CD4-positive, alpha-beta T cell (primary cell): ENCODE measurements at regions not wholly inside any gene's neighbourhood (a gene's known extent, or its start where the extent isn't known, plus 50 kb on each side); places are given as distances from the start of the nearest gene placed in this dataset.

Source experiments
- ATAC-seq: fragments of 200-7000 bp; cut with Tn5 transposase; one replicate; pipeline ENCODE4 v1.10.0; 2022; ENCODE audit warnings: mild to moderate bottlenecking; ENCODE audit not compliant: poor library complexity
- CTCF ChIA-PET: fragments of 350-600 bp; sonication (Branson Sonifier 250); formaldehyde crosslinking; loops from one replicate; lab custom pipeline; 2021; ENCODE audit warnings: antibody characterized with exemption, inconsistent platforms; lab: Charles Lee
- POLR2A ChIA-PET: fragments of 350-600 bp; sonication (Branson Sonifier 250); formaldehyde crosslinking; loops from one replicate; lab custom pipeline; 2021; ENCODE audit warnings: antibody characterized with exemption, inconsistent platforms; lab: Charles Lee
- DNase-seq, 14 experiments: peaks; one replicate each; pipeline ENCODE4 v3.0.0-alpha.2; 2013 to 2020; ENCODE audit warnings: mixed read lengths in 2 of 14
- H3K27ac ChIP-seq, 2 donors: one replicate each; pipeline versions ENCODE4 v1.5.1 to v1.7.0; 2013; ENCODE audit warnings: low read length in 2 of 2, low read depth in 1 of 2, mild to moderate bottlenecking in 1 of 2
- H3K27me3 ChIP-seq, 2 experiments: 1 replicate in 1 of 2; 2 replicates in 1 of 2; pipeline versions ENCODE4 v1.6.1 to v1.7.0; 2013; ENCODE audit warnings: low read length in 2 of 2, control low read depth in 1 of 2, mild to moderate bottlenecking in 1 of 2, moderate library complexity in 1 of 2; ENCODE audit not compliant: insufficient read depth in 2 of 2, control insufficient read depth in 1 of 2
- H3K36me3 ChIP-seq: one replicate; pipeline ENCODE4 v1.6.1; 2013; ENCODE audit warnings: low read length, control low read depth; ENCODE audit not compliant: insufficient read depth
- H3K4me1 ChIP-seq: one replicate; pipeline ENCODE4 v1.6.1; 2013; ENCODE audit warnings: low read length, control low read depth; ENCODE audit not compliant: insufficient read depth
- H3K4me3 ChIP-seq: one replicate; pipeline ENCODE4 v1.5.1; 2013; ENCODE audit warnings: mild to moderate bottlenecking, low read length, moderate library complexity
- H3K9me3 ChIP-seq, 2 experiments: 1 replicate in 1 of 2; 2 replicates in 1 of 2; pipeline versions ENCODE4 v1.6.1 to v1.7.0; 2013; ENCODE audit warnings: low read length in 2 of 2, mild to moderate bottlenecking in 2 of 2, control low read depth in 1 of 2, moderate library complexity in 1 of 2; ENCODE audit not compliant: control insufficient read depth in 1 of 2, insufficient read depth in 1 of 2
- H3K27ac Mint-ChIP-seq: one replicate; pipeline ENCODE4 v1.8.0; 2020; ENCODE audit warnings: mixed read lengths
- H3K27me3 Mint-ChIP-seq: one replicate; pipeline ENCODE4 v1.8.0; 2021; ENCODE audit warnings: mixed read lengths
- H3K36me3 Mint-ChIP-seq: one replicate; pipeline ENCODE4 v1.8.0; 2021; ENCODE audit warnings: low read depth, mixed read lengths
- H3K4me1 Mint-ChIP-seq: one replicate; pipeline ENCODE4 v1.8.0; 2021; ENCODE audit warnings: low read depth, mixed read lengths
- H3K4me3 Mint-ChIP-seq: one replicate; pipeline ENCODE4 v1.8.0; 2020; ENCODE audit warnings: mild to moderate bottlenecking, mixed read lengths
- H3K9me3 Mint-ChIP-seq: one replicate; pipeline ENCODE4 v1.8.0; 2020; ENCODE audit warnings: mixed read lengths
- intact Hi-C, 2 experiments: fragments of 100-400 bp; cut with DNase I in 1 of 2; cut with micrococcal nuclease in 1 of 2; formaldehyde crosslinking; loops; one replicate each; pipeline versions ENCODE4 v1.15.1 to v1.9.0; 2023 to 2025; cut with DNase I, micrococcal nuclease
- TF ChIP-seq, protein P1 (sequence below): fragments of 200-600 bp; IDR thresholded peaks from one replicate; pipeline ENCODE4 v1.8.0; 2022; ENCODE audit warnings: antibody characterized with exemption, mild to moderate bottlenecking

DNA sequence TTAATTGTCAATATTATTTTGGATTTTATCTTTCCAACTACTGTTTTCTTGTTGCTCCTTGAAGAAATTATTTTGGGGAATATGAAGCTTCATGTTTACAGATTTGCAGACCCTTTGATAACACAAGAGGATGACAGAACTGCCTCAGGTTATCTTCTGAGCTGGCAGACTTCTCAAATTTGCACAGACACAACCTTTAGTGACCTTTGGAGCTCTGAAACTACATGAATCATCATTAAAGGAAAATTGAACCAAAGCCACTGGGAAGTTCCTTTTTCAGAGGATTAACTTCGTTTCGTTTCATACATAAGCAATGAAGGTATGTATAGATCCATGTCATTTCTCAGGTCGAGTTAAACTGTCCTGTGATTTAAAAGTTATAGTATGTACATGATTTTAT lies 85.9 kb downstream of the FBXO5 start:
- H3K27me3 Mint-ChIP-seq: peaks cover 44% of the 10 kb centered on the region

DNA sequence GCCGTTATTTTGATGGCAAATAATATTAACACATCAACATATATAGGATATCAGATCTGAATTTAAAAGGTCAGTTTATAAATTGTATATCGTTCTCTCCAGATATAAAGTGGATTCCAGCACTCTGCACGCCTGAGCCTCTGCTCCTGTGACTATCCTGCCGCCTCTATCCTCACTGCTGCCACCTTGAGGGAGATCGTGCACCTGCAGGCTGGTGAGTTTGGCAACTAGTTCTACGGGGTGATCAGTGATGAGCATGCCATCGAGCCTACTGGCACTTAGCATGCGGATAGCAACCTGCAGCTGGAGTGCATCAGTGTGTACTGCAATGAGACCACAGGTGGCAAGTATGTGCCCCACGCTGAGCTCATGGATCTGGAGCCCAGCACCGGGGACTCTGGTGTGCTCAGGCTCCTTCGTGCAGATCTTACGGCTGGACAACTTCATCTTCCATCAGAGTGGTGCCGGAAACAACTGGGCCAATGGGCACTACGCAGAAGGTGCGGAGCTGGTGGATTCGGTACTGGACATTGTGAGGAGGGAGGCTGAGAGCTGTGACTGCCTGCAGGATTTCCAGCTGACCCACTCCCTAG lies 84.9 kb downstream of the FBXO5 start:
- TF ChIP-seq, protein P1, sequence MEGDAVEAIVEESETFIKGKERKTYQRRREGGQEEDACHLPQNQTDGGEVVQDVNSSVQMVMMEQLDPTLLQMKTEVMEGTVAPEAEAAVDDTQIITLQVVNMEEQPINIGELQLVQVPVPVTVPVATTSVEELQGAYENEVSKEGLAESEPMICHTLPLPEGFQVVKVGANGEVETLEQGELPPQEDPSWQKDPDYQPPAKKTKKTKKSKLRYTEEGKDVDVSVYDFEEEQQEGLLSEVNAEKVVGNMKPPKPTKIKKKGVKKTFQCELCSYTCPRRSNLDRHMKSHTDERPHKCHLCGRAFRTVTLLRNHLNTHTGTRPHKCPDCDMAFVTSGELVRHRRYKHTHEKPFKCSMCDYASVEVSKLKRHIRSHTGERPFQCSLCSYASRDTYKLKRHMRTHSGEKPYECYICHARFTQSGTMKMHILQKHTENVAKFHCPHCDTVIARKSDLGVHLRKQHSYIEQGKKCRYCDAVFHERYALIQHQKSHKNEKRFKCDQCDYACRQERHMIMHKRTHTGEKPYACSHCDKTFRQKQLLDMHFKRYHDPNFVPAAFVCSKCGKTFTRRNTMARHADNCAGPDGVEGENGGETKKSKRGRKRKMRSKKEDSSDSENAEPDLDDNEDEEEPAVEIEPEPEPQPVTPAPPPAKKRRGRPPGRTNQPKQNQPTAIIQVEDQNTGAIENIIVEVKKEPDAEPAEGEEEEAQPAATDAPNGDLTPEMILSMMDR: peak; percentile 85
- peak; percentile 85 for ATAC-seq
- H3K27me3 ChIP-seq: no peaks in the 10 kb centered on the region
- peaks cover 44% of the 10 kb centered on the region for H3K27me3 Mint-ChIP-seq
- H3K9me3 Mint-ChIP-seq: no peaks in the 10 kb centered on the region
- no peaks in the 10 kb centered on the region for H3K4me1 ChIP-seq
- H3K36me3 ChIP-seq: no peaks in the 10 kb centered on the region
- H3K27ac ChIP-seq: no peak overlapping the region
- no peak overlapping the region for H3K27ac Mint-ChIP-seq
- no peaks in the 10 kb centered on the region for H3K36me3 Mint-ChIP-seq
- intact Hi-C loops: no loop called here
- CTCF ChIA-PET: no interaction called here
- POLR2A ChIA-PET: no interaction called here
- H3K4me3 Mint-ChIP-seq: no peak overlapping the region
- no peaks in the 10 kb centered on the region for H3K9me3 ChIP-seq
- H3K4me3 ChIP-seq: no peak overlapping the region
- H3K4me1 Mint-ChIP-seq: no peaks in the 10 kb centered on the region
- peak; percentile 24 to 68 (median 51) for DNase-seq

More for the DNA sequence above, 85.9 kb downstream of the FBXO5 start:
- TF ChIP-seq, protein P1: no peak
- no peaks in the 10 kb centered on the region for H3K36me3 ChIP-seq
- H3K4me3 ChIP-seq: no peak overlapping the region
- no peaks in the 10 kb centered on the region for H3K9me3 Mint-ChIP-seq
- ATAC-seq (no peak), DNase-seq (no peak)
- no peaks in the 10 kb centered on the region for H3K36me3 Mint-ChIP-seq
- ChIA-PET POLR2A (no interaction called here), CTCF (no interaction called here)
- H3K27ac Mint-ChIP-seq: no peak overlapping the region
- H3K9me3 ChIP-seq: no peaks in the 10 kb centered on the region
- H3K4me3 Mint-ChIP-seq: no peak overlapping the region
- no peaks in the 10 kb centered on the region for H3K4me1 ChIP-seq
- no peak overlapping the region for H3K27ac ChIP-seq
- no peaks in the 10 kb centered on the region for H3K4me1 Mint-ChIP-seq
- H3K27me3 ChIP-seq: no peaks in the 10 kb centered on the region
- intact Hi-C loops: no loop called here

DNA sequence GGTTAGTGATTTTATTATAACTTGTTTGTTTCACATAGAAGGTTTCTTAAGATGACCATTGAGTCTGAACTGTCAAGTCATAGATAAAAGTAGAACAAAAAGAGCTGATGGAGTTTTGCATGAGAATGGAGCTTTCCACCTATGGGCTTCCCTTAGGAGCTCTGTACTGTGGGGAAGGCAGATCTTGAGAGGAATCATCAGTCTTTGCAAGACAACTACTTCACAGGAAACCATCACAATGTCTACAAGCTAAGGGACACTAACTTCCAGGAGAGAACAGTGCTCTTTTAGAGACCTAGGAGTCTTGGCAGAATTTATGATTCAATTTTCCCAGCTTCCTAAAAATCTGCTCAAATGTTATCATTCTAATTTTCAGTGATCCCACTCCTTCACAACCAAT lies 78.2 kb downstream of the FBXO5 start:
- CTCF ChIA-PET: no interaction called here

More for the DNA sequence above, 78.2 kb downstream of the FBXO5 start:
- H3K4me1 Mint-ChIP-seq: no peaks in the 10 kb centered on the region
- no peaks in the 10 kb centered on the region for H3K9me3 Mint-ChIP-seq
- TF ChIP-seq, protein P1: no peak
- Histone ChIP-seq H3K4me1 (no peaks in the 10 kb centered on the region), H3K4me3 (no peak overlapping the region), H3K9me3 (no peaks in the 10 kb centered on the region), H3K27ac (no peak overlapping the region), H3K36me3 (no peaks in the 10 kb centered on the region), H3K27me3 (peaks cover 0 to 5% of the 10 kb centered on the region in 2 experiments)
- intact Hi-C loops: no loop called here
- peaks cover 19% of the 10 kb centered on the region for H3K27me3 Mint-ChIP-seq
- no peak for ATAC-seq
- no peak overlapping the region for H3K4me3 Mint-ChIP-seq
- DNase-seq: no peak
- H3K36me3 Mint-ChIP-seq: no peaks in the 10 kb centered on the region
- POLR2A ChIA-PET: no interaction called here
- no peak overlapping the region for H3K27ac Mint-ChIP-seq
